ENCODE measurements at regions not wholly inside any gene's neighbourhood (a gene's known extent, or its start where the extent isn't known, plus 50 kb on each side); places are given as distances from the start of the nearest gene placed in this dataset.
"Not testable (repeated sequence)": the region's sequence is repeated elsewhere in the genome, so short reads cannot be mapped to it uniquely, and the experiment has no call there.

DNA sequence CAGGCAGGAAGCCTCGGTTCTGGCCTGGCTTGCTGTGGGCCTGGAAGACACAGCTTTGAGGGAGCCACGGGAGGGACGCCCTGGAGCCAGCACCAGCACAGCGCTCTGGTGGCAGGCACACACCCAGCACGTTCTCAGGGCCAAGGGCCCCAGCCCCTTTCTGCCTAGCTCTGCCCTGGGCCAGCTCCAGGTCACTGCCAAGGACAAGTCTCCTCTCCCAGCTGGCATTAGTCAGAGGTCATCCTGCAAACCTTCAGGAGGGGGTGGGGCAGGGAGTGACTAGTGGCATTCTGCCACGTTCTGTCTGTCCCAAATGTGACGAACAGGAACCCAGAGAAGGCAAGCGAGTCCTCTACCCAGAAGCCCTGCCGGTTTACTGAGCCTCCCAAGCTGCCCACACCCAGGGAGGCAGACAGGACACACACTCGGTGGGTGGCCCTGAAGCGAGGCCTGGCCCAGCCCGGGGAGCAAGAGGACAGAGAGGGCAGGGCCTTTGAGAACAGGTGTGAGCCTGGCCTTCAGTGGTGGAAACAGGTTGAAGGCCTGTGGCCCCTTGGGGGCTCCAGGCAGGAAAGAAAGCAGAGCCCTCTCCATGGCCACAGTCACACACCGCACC is 528.0 kb downstream of the TP53TG3F start:
- H3K27ac ChIP-seq, result not testable (repeated sequence)

- not testable (repeated sequence) for H3K27ac ChIP-seq
These were observed 528.6 kb downstream of the TP53TG3F start for GRCh38 chr16:33988012-33988411.

DNA sequence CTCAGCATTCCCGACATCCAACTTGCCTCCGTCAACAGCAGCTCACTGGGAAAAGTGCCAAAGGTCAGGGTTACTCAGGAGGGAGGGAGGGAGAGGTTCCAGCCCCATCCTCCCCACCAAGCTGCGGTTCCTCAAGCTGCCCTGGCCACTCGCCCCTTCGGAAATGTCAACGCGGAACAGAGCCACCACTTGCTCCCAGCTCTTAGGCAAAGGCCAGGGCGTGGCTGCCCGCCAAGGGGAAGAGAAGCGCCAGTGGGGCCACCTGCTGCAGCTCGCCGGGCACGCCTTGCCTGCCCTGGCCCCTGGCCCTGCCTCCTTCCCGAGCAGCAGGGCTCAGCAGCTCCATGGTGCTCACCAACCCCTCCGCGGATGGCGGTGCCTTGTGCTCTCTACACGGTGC is 531.1 kb downstream of the TP53TG3F start:
- not testable (repeated sequence) for H3K27ac ChIP-seq

GRCh38 chr16:33992513-33993177 is 533.2 kb downstream of the TP53TG3F start:
- not testable (repeated sequence) for H3K27ac ChIP-seq

GRCh38 chr16:33994207-33994606 is 534.8 kb downstream of the TP53TG3F start:
- H3K27ac ChIP-seq, result not testable (repeated sequence)

GRCh38 chr16:33995821-33996372 is 536.5 kb downstream of the TP53TG3F start:
- H3K27ac ChIP-seq, result not testable (repeated sequence)

DNA sequence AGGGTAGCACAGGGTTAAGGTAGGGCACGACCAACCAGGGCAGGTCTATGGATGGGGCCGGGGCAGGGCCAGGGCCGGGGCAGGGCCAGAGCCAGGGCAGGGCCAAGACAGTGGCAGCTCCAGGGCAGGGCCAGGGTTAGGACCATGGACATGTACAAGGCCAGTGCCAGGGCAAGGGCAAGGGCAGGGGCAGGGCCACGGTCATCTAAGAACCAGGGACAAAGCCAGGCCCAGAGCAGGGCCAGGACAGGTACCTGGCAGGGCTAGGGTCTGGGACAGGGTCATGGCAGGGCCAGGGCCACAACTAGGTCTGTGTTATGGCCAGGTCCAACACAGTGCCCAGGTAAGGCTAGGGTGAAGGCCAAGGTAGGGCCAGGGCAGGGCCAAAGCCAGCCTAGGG is 541.8 kb downstream of the TP53TG3F start:
- H3K27ac ChIP-seq, result not testable (repeated sequence)

DNA sequence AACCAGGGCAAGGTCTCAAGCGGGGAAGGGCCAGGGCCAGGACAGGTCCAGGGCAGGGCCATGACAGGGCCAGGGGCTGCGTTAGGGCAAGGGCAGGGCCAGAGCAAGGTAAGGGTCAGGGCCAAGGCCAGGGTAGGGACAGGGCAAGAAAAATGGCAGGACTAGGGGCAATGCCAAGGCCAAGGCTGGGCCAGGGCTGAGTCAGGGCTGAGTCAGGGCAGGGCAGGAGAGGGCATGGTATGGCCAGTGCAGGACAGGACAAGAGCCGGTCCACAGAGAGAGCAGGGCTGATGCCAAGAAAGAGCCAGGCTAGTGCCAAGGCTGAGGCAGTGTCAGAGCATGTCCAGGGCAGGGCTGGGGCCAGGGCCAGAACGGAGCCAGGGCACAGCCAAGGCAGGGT is 542.5 kb downstream of the TP53TG3F start:
- H3K27ac ChIP-seq, result not testable (repeated sequence)

- H3K27ac ChIP-seq, result not testable (repeated sequence)
These were observed 555.7 kb downstream of the TP53TG3F start for GRCh38 chr16:34014841-34015820.

DNA sequence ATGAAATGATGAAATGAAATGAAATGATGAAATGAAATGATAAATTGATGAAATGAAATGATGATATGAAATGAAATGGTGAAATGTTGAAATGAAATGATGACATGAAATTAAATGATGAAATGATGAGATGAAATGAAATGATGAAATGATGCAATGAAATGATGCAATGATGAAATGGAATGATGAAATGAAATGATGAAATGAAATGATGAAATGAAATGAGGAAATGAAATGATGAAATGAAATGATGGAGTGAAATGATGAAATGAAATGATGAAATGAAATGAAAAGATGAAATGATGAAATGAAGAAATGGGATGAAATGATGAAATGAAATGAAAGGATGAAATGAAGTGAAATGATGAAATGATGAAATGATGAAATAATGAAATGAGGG is 558.9 kb downstream of the TP53TG3F start:
- not testable (repeated sequence) for H3K27ac ChIP-seq

DNA sequence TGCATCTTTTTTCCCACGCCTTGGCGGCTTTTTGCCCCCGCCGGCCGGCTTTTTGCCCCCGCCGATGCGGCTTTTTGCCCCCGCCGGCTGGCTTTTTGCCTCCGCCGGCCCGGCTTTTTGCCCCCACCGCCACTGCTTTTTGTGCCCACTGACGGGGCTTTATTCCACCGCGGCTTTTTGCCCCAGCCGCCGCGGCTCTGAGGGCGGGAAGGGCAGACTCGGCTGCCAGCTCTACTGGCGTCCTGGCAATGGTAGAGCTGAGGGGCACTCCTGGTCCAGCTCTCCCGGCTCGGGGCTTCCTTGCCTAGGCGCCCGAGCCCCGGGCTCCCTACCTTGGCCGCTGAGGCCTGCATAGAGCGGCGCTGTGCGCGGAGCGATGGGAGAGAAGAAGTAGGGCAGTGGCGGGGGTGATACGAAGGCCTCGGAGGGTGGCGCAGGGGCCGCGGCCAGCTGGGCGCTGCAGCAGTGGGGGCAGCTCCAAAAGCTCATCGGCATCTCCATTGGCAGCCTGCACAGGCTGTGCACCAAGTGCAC is 591.4 kb downstream of the TP53TG3F start:
- TF ChIP-seq CTCF (conservative IDR thresholded peaks at IDR 0.05) (no peak), ZFX (IDR thresholded peaks at IDR 0.05) (no peak)
- no peak overlapping the region; the same call in 1 of the 2 replicates for H3K27ac ChIP-seq

- no peak for TF ChIP-seq ZFX (IDR thresholded peaks at IDR 0.05)
- no peak for TF ChIP-seq CTCF (conservative IDR thresholded peaks at IDR 0.05)
- H3K27ac ChIP-seq, result no peak overlapping the region
These were observed 594.7 kb downstream of the TP53TG3F start for GRCh38 chr16:34054137-34054536.

DNA sequence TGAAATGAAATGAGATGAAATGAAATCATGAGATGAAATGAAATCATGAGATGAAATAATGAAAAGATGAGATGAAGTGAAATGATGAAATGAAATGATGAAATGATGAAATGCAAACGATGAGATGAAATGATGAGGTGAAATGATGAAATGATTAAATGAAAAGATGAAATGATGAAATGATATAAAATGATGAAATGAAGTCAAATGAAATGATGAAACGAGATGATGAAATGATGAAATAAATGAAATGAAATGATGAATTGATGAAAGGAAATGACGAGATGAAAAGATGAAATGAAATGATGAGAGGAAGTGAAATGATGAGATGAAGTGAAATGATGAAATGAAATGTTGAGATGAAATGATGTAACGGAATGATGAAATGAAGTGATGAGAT is 595.6 kb downstream of the TP53TG3F start:
- TF ChIP-seq CTCF (conservative IDR thresholded peaks at IDR 0.05), result no peak
- no peak for TF ChIP-seq ZFX (IDR thresholded peaks at IDR 0.05)
- H3K27ac ChIP-seq, result no peak overlapping the region

GRCh38 chr16:34062620-34063253 is 603.3 kb downstream of the TP53TG3F start:
- H3K27ac ChIP-seq, result not testable (repeated sequence)

- H3K27ac ChIP-seq, result not testable (repeated sequence)
These were observed 604.2 kb downstream of the TP53TG3F start for GRCh38 chr16:34063498-34064157.

- H3K27ac ChIP-seq, result not testable (repeated sequence)
These were observed 605.2 kb downstream of the TP53TG3F start for GRCh38 chr16:34064602-34065001.

Measured in C4-2B (cell line).